ENCODE measurements at regions not wholly inside any gene's neighbourhood (a gene's known extent, or its start where the extent isn't known, plus 50 kb on each side); places are given as distances from the start of the nearest gene placed in this dataset.
"Not testable (repeated sequence)": the region's sequence is repeated elsewhere in the genome, so short reads cannot be mapped to it uniquely, and the experiment has no call there.

DNA sequence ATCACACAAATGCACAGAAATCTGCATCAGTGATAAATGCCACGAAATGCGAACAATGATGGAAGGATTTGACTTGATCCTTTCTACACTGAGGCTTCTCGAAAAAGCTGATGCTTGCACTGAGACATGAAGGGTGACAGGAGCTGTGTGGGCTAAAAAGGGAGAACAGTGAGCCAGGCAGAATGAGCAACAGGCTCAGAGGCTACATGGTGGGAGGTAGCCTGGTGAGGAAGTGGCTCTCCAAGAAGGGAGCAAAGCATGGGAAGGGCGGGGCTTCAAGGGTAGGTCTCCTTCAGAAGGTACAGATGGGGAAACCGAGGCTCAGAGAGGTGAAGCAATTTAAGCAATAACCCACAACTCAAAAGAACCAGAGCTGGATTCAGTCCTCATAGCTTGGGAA is 82.4 kb downstream of the TRIM43 start:
- Mint-ChIP-seq H3K4me3 (no peak overlapping the region), H3K9me3 (no peaks in the 10 kb centered on the region), H3K27ac (no peak overlapping the region), H3K4me1 (peaks cover 9 to 15% of the 10 kb centered on the region in 2 donors), H3K36me3 (no peaks in the 10 kb centered on the region), H3K27me3 (peaks cover 8 to 39% of the 10 kb centered on the region in 2 donors)
- DNase-seq, result no peak
- ATAC-seq (replicated peaks), result no peak

DNA sequence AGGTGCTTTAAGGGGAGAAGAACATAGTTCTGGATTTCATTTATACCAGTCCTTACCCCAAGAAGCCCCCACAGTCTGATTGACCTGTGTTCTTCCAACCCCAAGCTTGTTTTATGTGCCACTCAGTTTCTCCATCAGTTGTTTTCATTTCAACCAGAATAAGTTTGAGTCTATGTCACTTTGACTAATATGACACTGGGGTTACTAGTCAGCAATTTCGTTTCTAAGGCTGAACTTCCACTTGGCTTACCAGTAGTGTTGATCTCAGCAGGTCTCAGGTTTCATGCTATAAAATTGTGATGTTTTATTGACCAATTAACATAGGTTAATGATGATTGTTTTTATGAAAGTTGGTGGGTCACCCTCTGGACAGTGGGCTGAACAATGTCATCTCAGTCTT is 84.8 kb downstream of the TRIM43 start:
- ATAC-seq (replicated peaks); H3K4me3 Mint-ChIP-seq; H3K9me3 Mint-ChIP-seq; H3K36me3 Mint-ChIP-seq; DNase-seq; H3K4me1 Mint-ChIP-seq; H3K27ac Mint-ChIP-seq: not testable (repeated sequence)
- H3K27me3 Mint-ChIP-seq, result peaks cover 20 to 52% of the 10 kb centered on the region in 2 donors

DNA sequence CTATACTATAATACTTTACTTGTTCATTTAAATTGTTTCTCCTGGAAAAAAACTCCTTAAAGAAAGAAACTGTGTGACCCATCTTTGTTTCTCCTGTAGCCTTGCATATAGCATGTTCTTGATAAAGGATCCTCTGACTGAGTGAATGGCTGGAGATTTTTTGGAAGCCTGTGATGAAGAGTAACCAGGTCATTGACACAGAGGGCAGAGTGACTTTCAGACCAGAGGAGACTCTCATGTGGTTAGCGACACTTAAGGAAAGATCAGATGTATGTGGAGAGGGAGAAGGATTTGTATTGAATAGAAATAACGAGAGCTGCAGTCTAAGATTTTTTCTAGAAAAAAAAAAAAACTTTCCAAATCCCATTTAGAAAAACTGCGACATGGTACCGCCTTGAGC is 85.5 kb downstream of the TRIM43 start:
- no peak overlapping the region for H3K4me3 Mint-ChIP-seq
- ATAC-seq (replicated peaks) (no peak), DNase-seq (no peak)
- H3K4me1 Mint-ChIP-seq, result peaks cover 4 to 8% of the 10 kb centered on the region in 2 donors
- no peaks in the 10 kb centered on the region for H3K36me3 Mint-ChIP-seq
- H3K9me3 Mint-ChIP-seq, result no peaks in the 10 kb centered on the region
- H3K27ac Mint-ChIP-seq, result no peak overlapping the region
- H3K27me3 Mint-ChIP-seq, result peaks cover 24 to 55% of the 10 kb centered on the region in 2 donors

DNA sequence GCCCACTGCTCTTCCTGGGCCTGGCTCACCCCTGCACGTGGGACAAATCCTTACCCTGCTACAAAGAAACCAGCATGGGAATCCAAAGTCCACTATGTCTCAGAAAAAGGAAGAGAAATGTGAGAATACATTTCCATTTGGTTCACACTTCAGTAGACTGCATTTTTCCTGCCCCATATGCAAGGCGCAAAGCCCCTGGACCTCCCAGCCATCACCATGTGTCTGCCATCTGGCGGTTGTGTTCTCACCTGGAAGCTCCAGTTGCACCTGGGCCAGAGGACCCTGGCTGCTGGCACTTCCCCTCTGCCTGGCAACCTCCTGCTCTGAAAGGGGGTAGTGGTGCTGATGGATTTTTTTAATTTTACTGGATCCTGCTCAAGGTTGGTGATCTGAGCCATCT is 86.0 kb downstream of the TRIM43 start:
- Mint-ChIP-seq H3K4me1 (peaks cover 8 to 12% of the 10 kb centered on the region in 2 donors), H3K27me3 (peaks cover 29 to 60% of the 10 kb centered on the region in 2 donors)
- not testable (repeated sequence) for ATAC-seq (replicated peaks); H3K9me3 Mint-ChIP-seq; H3K36me3 Mint-ChIP-seq; H3K27ac Mint-ChIP-seq; H3K4me3 Mint-ChIP-seq; DNase-seq

DNA sequence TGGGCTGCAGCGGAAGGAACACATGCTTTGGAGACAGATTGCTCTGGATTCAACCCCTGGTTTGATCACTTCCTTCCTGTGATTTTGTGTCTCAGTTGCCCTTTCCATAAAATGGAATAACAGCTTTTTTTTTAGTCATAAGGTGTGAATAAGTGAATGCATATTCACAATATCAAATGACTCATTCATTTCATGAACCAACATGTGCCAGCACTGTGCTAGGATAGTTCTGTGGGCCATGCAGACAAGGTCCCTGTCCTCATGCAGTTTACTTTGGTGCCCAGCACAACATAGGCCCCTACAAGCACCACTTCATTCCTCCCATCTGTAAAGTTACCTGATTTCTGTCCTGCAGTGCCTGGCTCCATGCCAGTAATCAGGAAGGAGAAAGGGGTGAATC is 89.4 kb downstream of the TRIM43 start:
- Mint-ChIP-seq H3K27me3 (peaks cover 29 to 45% of the 10 kb centered on the region in 2 donors), H3K4me1 (peaks cover 11 to 17% of the 10 kb centered on the region in 2 donors)
- not testable (repeated sequence) for H3K9me3 Mint-ChIP-seq, H3K4me3 Mint-ChIP-seq, H3K27ac Mint-ChIP-seq, DNase-seq, H3K36me3 Mint-ChIP-seq
- ATAC-seq (replicated peaks), result peak in 1 of 2 donors; percentile 20

DNA sequence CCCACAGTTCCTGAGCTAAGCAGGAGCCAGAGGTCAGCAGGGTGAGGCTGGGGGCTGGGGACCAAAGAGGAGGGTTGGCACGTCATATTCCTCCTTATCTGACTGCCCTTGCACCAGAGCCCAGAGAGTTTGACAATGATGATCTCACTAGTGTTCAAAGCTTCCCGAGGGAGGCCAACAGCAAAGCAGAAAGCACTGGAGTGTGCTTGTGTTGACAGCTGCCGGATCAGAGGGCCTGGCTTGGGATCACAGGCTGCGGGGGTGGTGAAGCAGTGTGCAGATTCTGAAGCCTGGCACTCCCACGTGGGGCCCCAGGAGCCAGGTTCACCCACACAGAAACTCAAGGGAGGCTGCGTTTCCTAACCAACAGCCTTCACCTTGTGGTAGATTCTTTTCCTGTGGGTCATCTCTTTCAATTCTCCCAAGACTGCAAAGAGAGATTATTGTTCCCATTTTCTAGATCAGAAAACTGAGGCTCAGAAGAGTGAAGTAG is 89.8 kb downstream of the TRIM43 start:
- not testable (repeated sequence) for H3K4me3 Mint-ChIP-seq, H3K36me3 Mint-ChIP-seq, H3K9me3 Mint-ChIP-seq, DNase-seq, H3K27ac Mint-ChIP-seq
- ATAC-seq (replicated peaks), result peak; percentile 21 to 26
- Mint-ChIP-seq H3K4me1 (peaks cover 11 to 17% of the 10 kb centered on the region in 2 donors), H3K27me3 (peaks cover 29 to 42% of the 10 kb centered on the region in 2 donors)

DNA sequence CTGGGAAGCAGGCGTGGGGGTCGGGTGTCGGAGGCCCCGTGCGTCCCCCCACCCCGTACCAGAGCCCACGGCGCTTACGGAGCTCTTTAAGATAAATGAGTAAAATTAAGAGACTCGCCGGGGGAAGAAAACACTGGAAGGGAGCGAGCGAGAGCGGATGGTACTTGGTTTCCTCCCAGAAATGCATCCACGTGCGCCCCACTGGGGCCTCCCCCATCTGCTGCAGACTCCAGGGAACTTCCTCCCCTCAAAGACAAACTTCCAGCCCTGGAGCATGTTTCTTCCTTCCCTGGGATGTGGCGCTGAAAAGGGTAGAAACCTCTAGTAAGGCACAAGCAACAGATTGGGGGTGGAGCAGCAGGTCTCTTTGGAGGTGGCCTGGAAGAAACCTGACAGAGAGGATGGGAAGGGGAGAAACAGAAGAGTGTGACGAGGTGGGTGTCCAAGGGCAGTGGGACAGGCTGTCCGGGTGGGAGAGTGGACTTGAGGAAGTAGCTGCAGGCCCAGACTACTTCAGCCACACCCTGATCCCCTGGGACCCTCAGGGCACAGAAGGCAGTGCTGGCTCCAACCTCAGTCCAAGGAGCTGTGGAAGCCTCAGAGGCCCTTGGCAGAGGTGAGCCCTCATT is 91.2 kb downstream of the TRIM43 start:
- peak; percentile 17 to 21 for ATAC-seq (replicated peaks)
- H3K9me3 Mint-ChIP-seq, H3K36me3 Mint-ChIP-seq, DNase-seq: not testable (repeated sequence)
- Mint-ChIP-seq H3K4me1 (peaks cover 11 to 17% of the 10 kb centered on the region in 2 donors), H3K27me3 (peaks cover 25 to 43% of the 10 kb centered on the region in 2 donors), H3K4me3 (peak overlapping the region; percentile 81 to 82), H3K27ac (peak overlapping the region; percentile 56)

DNA sequence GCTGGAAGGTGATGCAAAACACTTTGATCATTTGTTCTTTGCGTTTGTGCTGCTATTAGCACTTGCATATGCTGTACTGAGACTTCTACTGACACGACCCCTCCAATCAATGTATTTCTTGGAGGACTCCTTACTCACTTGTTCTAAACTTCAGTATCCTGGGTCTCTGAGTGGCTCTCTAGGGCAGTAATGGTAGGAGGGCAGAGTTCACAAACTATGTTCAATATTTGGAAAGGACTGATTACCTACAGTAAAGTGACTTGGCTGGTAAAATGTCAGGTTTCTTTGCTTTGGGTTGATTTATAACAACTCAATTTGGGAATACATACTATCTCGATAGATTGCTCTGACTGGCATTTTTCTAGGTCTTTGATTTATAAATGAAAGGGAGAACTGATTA is 93.7 kb downstream of the TRIM43 start:
- Mint-ChIP-seq H3K9me3 (no peaks in the 10 kb centered on the region), H3K36me3 (no peaks in the 10 kb centered on the region), H3K4me3 (no peak overlapping the region), H3K27ac (no peak overlapping the region), H3K27me3 (peaks cover 18 to 25% of the 10 kb centered on the region in 2 donors), H3K4me1 (peaks cover 11 to 17% of the 10 kb centered on the region in 2 donors)
- ATAC-seq (replicated peaks), result no peak
- DNase-seq, result no peak

DNA sequence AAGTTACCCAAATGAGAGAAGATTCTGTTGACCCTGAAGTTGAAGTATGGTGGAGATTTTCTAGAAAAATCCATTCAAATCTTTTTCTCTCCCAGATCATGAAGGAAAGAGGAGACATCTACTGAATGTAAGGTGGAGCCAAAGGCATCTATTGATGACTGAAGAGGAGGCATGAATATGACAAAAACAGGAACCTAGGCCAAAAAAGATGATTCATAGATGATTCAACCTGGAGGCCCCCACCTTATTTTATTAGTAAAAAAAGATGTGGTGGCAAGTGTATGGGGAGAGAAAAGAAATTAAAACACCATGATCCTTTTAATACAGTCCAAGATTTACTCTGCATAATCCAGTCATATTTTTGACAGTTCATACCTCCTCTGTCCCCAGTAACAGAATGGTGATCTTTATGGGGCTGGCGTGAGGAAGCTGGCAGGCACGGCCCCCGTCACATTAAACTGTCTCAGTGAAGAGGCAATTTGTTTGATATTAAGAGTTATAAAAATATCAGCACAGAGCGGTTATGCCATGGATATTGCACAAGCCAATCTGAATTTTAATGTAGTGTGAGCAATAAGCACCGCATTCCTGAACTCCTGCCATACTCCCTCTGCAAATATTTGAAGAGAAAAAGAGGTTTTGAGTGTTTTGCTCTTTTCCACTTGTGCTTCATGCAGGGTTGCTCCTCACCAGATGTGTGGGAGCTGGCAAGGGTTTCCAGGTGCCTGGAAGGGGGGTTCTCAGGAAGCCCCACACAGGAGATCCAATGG is 94.4 kb downstream of the TRIM43 start:
- not testable (repeated sequence) for H3K27ac Mint-ChIP-seq; H3K4me3 Mint-ChIP-seq; H3K9me3 Mint-ChIP-seq; H3K36me3 Mint-ChIP-seq; ATAC-seq (replicated peaks); DNase-seq
- peaks cover 11 to 17% of the 10 kb centered on the region in 2 donors for H3K4me1 Mint-ChIP-seq
- peaks cover 12 to 21% of the 10 kb centered on the region in 2 donors for H3K27me3 Mint-ChIP-seq

DNA sequence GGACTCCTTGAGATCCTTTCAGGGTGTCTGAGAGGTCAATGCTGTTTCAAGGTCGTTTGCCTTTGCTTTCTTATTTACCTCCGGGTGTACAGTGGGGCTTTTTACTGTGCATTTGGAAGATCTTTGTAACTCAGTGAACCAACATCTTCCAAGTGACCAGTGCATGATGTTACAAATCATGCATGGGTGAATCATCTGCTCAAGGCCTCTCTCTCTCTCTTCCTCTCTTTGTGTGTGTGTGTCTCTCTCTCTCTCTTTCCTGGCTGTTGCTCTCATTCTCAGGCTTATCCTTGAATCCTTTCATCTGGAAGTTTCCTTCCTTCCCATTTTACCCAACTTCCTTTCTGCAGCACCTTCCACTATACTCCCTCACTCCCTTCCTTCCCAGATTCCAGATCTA is 96.1 kb downstream of the TRIM43 start:
- not testable (repeated sequence) for DNase-seq; H3K9me3 Mint-ChIP-seq; H3K4me3 Mint-ChIP-seq; H3K36me3 Mint-ChIP-seq; ATAC-seq (replicated peaks); H3K4me1 Mint-ChIP-seq; H3K27ac Mint-ChIP-seq
- peaks cover 4 to 12% of the 10 kb centered on the region in 2 donors for H3K27me3 Mint-ChIP-seq

DNA sequence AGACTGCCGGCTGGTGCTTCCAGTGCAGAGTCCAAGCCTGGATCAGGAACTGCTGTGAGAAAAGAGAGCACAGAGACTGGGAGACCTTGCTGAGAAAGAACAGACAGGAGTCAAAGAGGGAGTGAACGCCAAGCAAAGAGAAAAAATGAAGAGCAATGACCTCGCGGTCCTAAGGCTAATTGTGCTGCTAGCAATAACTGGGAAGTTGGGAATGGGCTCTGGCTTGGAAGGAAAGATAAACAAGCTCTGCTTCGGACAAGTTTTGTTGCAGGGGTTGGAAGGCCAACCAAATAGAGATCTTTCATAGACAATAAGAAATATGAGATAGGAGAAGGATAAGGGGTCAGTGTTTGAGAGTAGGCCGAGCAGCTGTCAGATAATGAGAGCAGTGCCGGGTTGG is 99.4 kb downstream of the TRIM43 start:
- not testable (repeated sequence) for H3K4me3 Mint-ChIP-seq

DNA sequence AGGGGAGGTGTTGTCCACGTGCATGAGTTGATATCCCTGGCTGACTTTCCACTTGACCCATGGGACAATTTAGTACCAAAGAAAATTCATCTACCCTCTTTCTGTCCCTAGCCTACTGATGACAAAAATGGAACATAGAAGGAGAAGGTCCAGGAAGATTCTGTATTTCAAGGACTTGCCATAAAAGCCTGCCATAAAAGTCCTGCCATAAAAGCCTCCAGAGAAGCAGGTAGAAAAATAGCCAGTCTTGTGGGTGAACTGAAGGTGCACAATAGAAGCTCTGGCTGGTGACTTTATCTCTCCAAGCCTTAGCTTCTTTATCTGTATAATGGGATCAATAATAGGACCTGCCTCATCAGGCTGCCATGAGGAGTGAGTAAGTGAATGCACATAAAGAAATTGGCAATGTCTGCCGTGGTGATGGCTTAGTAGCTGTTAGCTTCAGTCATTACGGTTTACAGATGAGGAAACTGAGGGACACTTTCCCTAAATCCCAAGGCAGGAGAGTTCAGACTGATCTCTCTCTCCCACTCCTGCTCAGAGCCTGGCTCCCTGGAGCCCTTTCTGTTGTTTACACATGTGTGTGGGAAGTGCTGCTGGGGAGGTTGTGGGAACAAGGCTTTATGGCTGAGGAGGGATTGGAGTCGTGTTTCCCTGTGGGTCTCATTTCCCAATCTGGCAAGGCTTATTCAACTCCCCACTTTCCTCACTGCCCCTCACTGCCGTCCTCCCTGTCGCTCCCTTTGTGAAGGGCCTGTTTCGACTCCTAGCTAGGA is 101.5 kb downstream of the TRIM43 start:
- not testable (repeated sequence) for H3K4me3 Mint-ChIP-seq; ATAC-seq (replicated peaks); H3K9me3 Mint-ChIP-seq; H3K36me3 Mint-ChIP-seq; H3K27ac Mint-ChIP-seq; H3K4me1 Mint-ChIP-seq; DNase-seq
- H3K27me3 Mint-ChIP-seq, result peaks cover 20 to 26% of the 10 kb centered on the region in 2 donors

More for the DNA sequence above, 99.4 kb downstream of the TRIM43 start:
- H3K27me3 Mint-ChIP-seq, result peaks cover 6 to 15% of the 10 kb centered on the region in 2 donors
- ATAC-seq (replicated peaks); DNase-seq; H3K4me1 Mint-ChIP-seq; H3K36me3 Mint-ChIP-seq; H3K27ac Mint-ChIP-seq; H3K9me3 Mint-ChIP-seq: not testable (repeated sequence)

DNA sequence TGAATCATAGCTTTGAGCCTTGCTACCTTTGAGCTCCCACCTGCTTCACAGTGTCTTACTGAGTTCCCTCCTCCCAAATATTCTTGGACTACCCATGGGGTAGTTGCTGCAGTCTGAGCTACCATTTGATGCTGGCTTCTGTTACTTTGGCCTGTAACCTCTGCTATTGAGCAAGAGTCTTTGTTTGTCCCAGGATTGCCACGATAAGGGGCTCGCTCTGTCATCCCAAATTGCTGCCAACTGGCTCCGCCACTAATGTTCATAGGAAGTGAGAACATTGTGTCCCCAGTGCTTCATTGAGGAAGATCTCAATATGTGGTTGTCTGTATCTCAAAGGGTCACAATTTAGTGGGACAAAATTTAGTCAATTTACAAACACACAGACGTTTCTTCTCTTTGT is 103.8 kb downstream of the TRIM43 start:
- no peaks in the 10 kb centered on the region for H3K4me1 Mint-ChIP-seq
- DNase-seq (no peak), ATAC-seq (replicated peaks) (no peak)
- H3K36me3 Mint-ChIP-seq, result no peaks in the 10 kb centered on the region
- peaks cover 26 to 47% of the 10 kb centered on the region in 2 donors for H3K27me3 Mint-ChIP-seq
- H3K4me3 Mint-ChIP-seq, result no peak overlapping the region
- no peaks in the 10 kb centered on the region for H3K9me3 Mint-ChIP-seq
- no peak overlapping the region for H3K27ac Mint-ChIP-seq

DNA sequence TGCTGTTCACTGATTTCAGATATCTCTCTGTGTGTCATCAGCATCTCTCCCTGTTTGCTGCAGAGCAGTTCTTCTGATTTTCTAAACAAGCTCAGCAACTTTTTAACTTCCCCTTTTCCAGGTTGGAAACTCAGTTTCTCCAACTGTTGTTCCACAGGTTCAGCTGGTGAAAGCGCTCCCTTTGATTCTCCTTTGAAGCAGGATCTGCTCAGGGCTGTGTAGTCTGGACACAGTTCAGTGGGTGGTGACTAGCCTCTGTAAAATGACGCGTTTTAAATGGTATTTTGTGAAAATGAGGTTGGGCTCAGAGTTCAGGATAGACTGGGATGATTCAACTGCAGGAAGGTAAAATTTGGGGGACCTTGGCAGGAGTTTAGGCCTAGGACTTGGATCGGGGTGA is 106.3 kb downstream of the TRIM43 start:
- H3K9me3 Mint-ChIP-seq, result no peaks in the 10 kb centered on the region
- peaks cover 29 to 51% of the 10 kb centered on the region in 2 donors for H3K27me3 Mint-ChIP-seq
- no peaks in the 10 kb centered on the region for H3K36me3 Mint-ChIP-seq
- H3K4me1 Mint-ChIP-seq, result no peaks in the 10 kb centered on the region
- DNase-seq (no peak), ATAC-seq (replicated peaks) (no peak)
- no peak overlapping the region for H3K4me3 Mint-ChIP-seq
- no peak overlapping the region for H3K27ac Mint-ChIP-seq

All from stimulated activated naive B cell treated with anti-CD40 and anti-IgM and Interleukin-4, amounts not matched to agents 10 μg/mL and 1 μg/mL and 100 μg/mL, for 72 hours (primary cell).